ENCODE measurements at regions not wholly inside any gene's neighbourhood (a gene's known extent, or its start where the extent isn't known, plus 50 kb on each side); places are given as distances from the start of the nearest gene placed in this dataset.

DNA sequence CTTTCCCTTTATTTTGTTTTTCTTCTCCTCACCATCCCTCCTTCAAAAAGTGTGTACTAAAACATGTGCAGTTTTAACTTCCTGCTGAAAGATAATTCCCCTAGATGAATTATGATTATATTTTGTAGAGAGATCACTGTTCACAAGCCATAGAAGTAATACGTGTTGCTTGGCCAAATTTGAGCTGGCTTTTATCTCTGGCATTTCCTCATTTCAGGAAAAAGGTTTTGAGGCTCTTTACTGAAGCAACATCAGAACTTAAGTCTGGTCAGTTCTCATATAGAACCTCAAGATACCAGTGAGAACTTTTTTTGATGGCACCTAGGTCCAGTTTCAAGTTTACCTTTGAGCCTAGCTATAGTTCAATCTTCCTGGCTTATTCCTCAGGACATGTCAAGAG is 463.3 kb downstream of the INHBA start:
- ChIA-PET CTCF (no interaction called here), RAD21 (ENCODE audit: unreplicated experiment) (no interaction called here), SMC1A (ENCODE audit: uncharacterized antibody, unreplicated experiment) (interaction anchor here (0.6 to 2.6 kb wide), 5 partner anchors 19 to 401 kb away, joined by 3 to 5 read pairs (median 3); no protein-coding TSS in a partner anchor), POLR2A (no interaction called here)
- Histone ChIP-seq H3K79me2 (ENCODE audit: control insufficient read depth, insufficient read depth, low read length) (no peaks in the 10 kb centered on the region), H3K27ac (ENCODE audit: control insufficient read depth, insufficient read depth) (no peak overlapping the region), H3K36me3 (ENCODE audit: control insufficient read depth in 2 of 2, insufficient read depth in 2 of 2, low read length in 1 of 2) (no peaks in the 10 kb centered on the region), H3K4me3 (no peak overlapping the region), H3K27me3 (replicated peaks in 1 of 2; ENCODE audit: control insufficient read depth in 2 of 2, insufficient read depth in 2 of 2, low read length in 1 of 2) (no peaks in the 10 kb centered on the region), H2AFZ (ENCODE audit: control insufficient read depth, low read depth, low read length) (no peak overlapping the region), H3K4me1 (ENCODE audit: control insufficient read depth, insufficient read depth, low read length) (no peaks in the 10 kb centered on the region), H4K20me1 (ENCODE audit: control insufficient read depth, insufficient read depth) (no peaks in the 10 kb centered on the region), H3K4me2 (ENCODE audit: control insufficient read depth, insufficient read depth) (no peak overlapping the region), H3K9me3 (replicated peaks; ENCODE audit: control insufficient read depth, insufficient read depth, low read length) (no peaks in the 10 kb centered on the region), H3K9ac (ENCODE audit: control insufficient read depth, insufficient read depth, low read length) (no peak overlapping the region)
- intact Hi-C loops (cut with micrococcal nuclease; ENCODE audit: unreplicated experiment): no loop called here
- ATAC-seq (no peak), DNase-seq (ENCODE audit: low read depth, low spot score) (no peak), FAIRE-seq (no peak)
- BruUV-seq (replicated peaks): no TSS peak
- WGBS (ENCODE audit: insufficient coverage, insufficient replicate concordance, low lambda C conversion rate, missing lambda C conversion rate): 0% methylated on average over 1 of the region's 1 CpG
- in situ Hi-C loops (cut with MboI): no loop called here
- TF ChIP-seq, protein P1, sequence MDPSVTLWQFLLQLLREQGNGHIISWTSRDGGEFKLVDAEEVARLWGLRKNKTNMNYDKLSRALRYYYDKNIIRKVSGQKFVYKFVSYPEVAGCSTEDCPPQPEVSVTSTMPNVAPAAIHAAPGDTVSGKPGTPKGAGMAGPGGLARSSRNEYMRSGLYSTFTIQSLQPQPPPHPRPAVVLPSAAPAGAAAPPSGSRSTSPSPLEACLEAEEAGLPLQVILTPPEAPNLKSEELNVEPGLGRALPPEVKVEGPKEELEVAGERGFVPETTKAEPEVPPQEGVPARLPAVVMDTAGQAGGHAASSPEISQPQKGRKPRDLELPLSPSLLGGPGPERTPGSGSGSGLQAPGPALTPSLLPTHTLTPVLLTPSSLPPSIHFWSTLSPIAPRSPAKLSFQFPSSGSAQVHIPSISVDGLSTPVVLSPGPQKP (IDR thresholded peaks at IDR 0.05; ENCODE audit: low read depth, low read length): no peak
- TF ChIP-seq TBL1XR1 (IDR thresholded peaks at IDR 0.05; ENCODE audit: low read depth, low read length) (no peak), NFYA (IDR thresholded peaks at IDR 0.05; ENCODE audit: borderline replicate concordance, low read depth, low read length) (no peak), MLLT1 (IDR thresholded peaks at IDR 0.05) (no peak), BRCA1 (IDR thresholded peaks at IDR 0.05; ENCODE audit: low read depth, low read length) (no peak), TCF7 (IDR thresholded peaks at IDR 0.05; ENCODE audit: borderline replicate concordance) (no peak), KLF5 (IDR thresholded peaks at IDR 0.05; ENCODE audit: partially characterized antibody) (no peak), IKZF2 (IDR thresholded peaks at IDR 0.05) (no peak), RUNX3 (IDR thresholded peaks at IDR 0.05; ENCODE audit: low read length) (no peak), NR2F1 (conservative IDR thresholded peaks at IDR 0.05) (no peak), RAD51 (IDR thresholded peaks at IDR 0.05) (no peak), RCOR1 (conservative IDR thresholded peaks at IDR 0.05; ENCODE audit: low read depth, low read length) (no peak), REST (IDR thresholded peaks at IDR 0.05; ENCODE audit: low read depth, low read length) (no peak)
- TF ChIP-seq, protein P2, sequence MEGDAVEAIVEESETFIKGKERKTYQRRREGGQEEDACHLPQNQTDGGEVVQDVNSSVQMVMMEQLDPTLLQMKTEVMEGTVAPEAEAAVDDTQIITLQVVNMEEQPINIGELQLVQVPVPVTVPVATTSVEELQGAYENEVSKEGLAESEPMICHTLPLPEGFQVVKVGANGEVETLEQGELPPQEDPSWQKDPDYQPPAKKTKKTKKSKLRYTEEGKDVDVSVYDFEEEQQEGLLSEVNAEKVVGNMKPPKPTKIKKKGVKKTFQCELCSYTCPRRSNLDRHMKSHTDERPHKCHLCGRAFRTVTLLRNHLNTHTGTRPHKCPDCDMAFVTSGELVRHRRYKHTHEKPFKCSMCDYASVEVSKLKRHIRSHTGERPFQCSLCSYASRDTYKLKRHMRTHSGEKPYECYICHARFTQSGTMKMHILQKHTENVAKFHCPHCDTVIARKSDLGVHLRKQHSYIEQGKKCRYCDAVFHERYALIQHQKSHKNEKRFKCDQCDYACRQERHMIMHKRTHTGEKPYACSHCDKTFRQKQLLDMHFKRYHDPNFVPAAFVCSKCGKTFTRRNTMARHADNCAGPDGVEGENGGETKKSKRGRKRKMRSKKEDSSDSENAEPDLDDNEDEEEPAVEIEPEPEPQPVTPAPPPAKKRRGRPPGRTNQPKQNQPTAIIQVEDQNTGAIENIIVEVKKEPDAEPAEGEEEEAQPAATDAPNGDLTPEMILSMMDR (IDR thresholded peaks at IDR 0.05 in 2 of 3, conservative IDR thresholded peaks at IDR 0.05 in 1 of 3; ENCODE audit: control insufficient read depth in 2 of 3, extremely low read depth in 1 of 3, insufficient read depth in 1 of 3, low read depth in 3 of 3, low read length in 3 of 3): no peak

Measured in GM12878 (cell line).